NCI-H2227 (cell line): ENCODE measurements at regions not wholly inside any gene's neighbourhood (a gene's known extent, or its start where the extent isn't known, plus 50 kb on each side); places are given as distances from the start of the nearest gene placed in this dataset.
"Not testable (repeated sequence)": the region's sequence is repeated elsewhere in the genome, so short reads cannot be mapped to it uniquely, and the experiment has no call there.

Experiments
- DNase-seq: peaks from one replicate; lab custom pipeline; 2025; ENCODE audit not compliant: unreplicated experiment; lab: John Stamatoyannopoulos, UW

DNA sequence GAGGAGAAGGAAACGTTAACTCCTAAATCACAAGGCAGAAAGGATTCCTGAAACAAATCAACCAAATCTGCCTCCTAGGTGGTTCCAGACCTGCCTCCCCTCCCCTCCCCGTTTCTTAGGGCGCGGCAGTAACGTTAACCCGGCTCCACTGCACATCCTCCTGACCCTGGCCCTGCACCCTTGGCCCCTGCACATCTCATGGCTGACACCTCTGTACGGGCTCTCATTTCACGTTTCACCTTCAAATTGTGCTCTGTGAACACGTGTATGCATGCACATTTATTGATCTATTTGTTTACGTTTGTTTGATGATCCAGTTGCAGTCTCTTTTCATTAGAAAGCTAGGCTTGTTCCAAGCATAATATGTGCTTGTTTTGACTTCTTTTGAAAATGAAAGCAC is 358.1 kb downstream of the ADGRD1 start:
- no peak for DNase-seq

DNA sequence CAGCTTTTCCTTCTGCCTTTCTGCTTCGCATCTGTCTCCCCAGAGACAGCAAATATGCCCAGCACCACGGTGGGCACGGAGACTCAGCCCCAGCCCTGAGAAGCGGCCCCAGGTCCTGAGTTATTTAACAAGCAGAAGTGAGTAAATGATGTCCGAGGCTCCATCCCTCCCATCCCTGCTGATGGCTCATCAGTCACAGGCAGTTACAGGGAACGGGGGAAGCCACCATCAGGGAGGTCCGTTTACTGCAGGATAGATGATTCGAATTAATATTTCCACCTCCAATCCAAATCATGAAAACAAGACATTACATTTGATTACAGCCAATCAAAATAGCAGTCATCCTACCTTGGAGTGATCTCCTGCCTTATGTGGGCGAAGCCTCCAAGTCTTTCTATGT is 358.7 kb downstream of the ADGRD1 start:
- not testable (repeated sequence) for DNase-seq

DNA sequence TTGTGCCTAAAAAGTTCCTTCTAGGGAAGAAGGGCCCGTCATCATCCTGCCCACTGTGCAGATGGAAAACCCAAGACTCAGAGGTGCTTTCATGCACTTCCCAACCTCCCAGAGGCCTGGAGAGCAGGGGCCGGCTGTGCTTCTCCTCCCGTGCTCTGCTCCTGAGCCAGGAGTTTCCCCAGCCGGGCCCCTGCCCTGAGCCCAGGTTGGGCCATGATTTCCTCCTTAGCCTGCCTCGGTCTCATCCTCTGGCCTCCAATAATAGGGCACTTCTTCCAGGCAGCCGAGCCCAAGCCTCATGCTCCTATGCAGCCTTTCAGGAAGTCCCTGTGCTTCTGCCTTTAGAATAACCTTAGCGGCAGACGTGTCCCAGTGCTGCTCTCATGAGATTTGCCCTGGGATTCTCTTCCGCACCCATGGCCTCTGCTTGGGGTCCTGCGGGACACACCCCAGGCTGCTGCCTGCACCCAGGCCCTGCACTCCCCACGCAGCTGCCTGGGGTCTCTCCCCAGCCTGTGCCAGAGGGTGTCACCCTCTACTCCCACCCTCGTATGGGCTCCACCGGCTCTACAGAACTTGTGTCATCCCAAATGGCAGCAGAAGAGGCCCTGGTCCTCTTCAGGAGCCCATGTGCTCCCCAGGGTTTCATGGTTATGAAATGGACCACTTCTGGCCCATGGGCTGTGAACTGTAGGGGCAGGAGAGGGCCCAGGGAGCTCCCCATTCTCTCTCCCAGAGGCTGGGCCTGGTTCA is 359.3 kb downstream of the ADGRD1 start:
- no peak for DNase-seq

DNA sequence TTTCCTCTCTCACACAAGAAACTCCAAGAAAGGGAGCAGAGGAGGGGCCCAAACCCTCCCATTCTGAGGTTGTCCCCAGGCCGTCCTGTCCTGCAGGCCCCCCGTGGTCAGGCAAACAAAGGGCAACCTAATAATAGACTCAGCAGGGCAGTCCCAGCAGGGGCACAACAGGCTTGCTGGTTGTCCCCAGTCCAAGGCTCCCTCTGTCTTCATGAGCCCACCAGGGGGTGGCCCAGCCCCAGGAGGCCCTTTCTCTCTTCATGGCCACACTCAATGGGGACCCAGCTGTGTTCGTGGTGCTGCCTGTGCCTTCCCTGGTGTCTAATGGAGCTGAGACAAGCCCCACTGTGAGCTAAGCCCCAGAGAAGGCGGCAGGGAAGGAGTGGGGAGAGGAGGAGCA is 359.9 kb downstream of the ADGRD1 start:
- DNase-seq: no peak

- DNase-seq: no peak
Observed at GRCh38 chr12:131314524-131315090, 360.9 kb downstream of the ADGRD1 start.

GRCh38 chr12:131315601-131316000 is 361.9 kb downstream of the ADGRD1 start:
- no peak for DNase-seq

- no peak for DNase-seq
Observed at GRCh38 chr12:131316388-131316787, 362.7 kb downstream of the ADGRD1 start.

DNA sequence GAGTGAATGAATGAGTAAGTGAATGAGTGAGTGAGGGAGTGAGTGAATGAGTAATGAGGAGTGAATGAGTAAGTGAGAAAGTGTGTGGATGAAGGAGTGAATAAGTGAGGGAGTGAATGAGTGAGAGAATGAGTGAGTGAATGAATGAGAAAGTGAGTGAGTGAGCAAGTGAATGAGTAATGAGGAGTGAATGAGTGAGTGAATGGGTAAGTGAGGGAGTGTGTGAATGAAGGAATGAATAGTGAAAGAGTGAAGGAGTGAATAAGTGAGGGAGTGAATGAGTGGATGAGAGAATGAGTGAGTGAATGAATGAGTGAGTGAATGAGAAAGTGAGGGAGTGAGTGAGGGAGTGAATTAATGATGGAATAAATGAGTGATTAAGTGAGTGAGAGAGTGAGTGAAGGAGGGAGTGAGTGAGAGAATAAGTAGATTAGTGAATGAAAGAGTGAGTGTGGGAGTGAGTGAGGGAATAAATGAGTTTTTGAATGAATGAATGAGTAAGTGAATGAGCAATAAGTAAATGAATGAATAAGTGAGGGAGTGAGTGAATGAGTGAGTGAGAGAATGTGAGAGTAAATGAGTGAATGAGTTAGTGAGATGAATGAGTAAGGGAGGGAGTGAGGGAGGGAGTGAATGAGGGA is 364.5 kb downstream of the ADGRD1 start:
- no peak for DNase-seq

DNA sequence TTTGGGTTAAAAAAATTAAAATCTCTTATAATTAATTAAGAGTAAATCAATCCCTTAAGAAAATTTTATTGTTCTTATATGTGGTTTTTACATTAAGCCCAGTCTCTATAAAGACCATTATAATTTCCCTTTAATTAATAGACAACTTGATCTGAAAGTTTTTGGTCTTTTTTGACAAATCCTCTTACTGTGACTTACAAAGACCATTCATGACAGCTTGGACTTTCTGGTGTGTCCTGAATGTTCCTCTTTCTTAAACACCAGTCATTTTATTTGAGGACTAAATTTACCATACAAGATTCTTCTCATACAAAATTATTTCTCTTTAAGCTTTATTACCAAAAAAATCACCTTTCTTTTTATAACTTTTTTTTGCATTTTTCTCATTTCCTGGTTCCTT is 368.3 kb downstream of the ADGRD1 start:
- no peak for DNase-seq

GRCh38 chr12:131322460-131322859 is 368.8 kb downstream of the ADGRD1 start:
- DNase-seq: not testable (repeated sequence)

DNA sequence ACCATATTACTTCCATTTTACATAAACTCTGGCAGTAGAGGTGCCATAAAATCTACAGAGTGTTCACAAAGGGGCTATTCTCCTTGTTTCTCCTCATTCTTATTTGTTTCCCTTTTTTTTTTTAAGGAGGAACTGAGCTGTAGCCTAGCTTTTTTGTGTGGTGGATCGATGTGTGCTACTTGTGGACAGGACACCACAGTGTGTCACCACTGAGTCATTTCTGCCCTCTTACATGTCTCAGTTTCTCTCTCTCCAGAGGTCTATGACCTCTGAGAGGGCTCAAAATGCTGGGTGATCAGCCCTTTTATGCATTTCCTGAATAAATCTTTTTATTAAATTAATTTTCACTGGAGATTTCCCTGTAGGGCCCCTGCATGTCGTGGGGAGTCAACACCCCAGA is 370.2 kb downstream of the ADGRD1 start:
- DNase-seq: no peak

GRCh38 chr12:131327521-131328488 is 374.1 kb downstream of the ADGRD1 start:
- DNase-seq: no peak

DNA sequence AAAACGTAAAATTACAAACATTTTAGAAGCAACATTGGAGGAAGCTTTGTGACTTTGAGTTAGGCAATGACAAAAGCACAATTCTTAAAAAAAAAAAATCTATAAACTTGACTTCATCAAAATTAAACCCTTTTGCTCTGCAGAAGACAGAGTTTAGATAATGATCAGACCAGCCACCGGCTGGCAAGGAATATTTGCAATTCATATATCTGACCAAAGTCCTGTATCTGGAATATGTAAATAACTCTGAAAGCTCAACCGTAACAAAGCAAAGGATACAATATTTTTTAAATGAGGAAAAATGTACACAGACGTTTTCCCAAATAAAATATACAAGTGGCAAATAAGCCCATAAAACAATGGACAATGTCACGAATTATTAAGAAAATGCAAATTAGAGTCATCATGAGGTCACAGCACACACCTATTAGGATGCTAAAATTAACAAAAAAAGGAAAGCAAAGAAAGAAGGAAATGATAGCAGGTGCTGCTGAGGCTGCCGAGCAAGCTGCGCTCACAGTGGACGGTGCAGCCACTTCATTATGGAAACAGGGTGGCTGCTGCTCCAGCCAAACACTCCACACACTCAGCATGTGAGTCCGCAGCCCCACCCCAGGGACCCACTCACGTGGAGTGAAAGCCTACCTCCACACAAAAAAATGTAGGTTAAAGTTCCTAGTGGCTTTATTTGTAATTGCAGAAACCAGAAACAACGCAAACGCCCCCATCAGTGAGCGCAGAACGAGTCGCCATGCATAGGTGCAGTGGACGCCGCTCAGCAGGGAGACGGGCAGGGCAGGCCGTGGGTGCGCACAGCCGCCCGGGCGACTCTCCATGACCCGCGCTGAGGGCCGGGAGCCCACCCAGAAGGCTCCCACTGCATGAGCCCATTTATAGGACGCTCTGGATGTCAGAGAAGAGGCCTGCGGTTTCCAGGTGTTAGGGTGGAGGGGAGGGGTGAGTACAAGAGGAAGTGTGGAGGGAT is 375.4 kb downstream of the ADGRD1 start:
- DNase-seq: not testable (repeated sequence)

DNA sequence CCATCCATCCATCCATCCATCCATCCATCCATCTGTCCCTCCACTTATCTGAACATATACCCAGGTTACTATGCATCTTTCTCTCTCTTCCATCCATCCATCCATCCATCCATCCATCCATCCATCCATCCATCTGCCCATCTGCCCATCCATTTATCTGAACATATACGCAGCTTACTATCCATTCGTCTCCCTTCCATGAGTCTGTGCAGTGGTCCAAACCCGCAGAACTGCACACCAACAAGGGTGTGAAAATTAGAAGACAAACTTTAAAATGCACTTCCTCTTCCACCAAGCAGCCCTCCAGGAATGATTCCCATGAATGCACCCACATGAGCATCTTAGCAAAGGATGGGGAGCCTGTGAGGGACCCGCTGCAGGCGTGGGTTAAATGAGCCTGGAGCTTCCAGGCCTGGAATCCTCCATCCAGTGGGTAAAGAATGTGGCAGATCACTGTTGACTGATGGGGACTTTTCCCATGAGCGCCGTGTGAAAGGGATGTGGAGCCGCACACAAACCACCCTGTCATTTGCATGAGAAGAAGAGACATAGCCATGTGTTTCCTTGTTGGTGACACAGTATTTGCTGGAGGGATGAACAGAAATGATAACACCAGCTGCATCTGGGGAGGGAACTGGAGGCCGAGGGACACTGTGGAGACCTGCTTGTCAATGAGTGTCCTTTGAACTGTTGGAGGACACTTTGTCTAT is 376.6 kb downstream of the ADGRD1 start:
- DNase-seq: no peak

GRCh38 chr12:131331148-131331750 is 377.5 kb downstream of the ADGRD1 start:
- no peak for DNase-seq

- DNase-seq: no peak
Observed at GRCh38 chr12:131332224-131332623, 378.5 kb downstream of the ADGRD1 start.

DNA sequence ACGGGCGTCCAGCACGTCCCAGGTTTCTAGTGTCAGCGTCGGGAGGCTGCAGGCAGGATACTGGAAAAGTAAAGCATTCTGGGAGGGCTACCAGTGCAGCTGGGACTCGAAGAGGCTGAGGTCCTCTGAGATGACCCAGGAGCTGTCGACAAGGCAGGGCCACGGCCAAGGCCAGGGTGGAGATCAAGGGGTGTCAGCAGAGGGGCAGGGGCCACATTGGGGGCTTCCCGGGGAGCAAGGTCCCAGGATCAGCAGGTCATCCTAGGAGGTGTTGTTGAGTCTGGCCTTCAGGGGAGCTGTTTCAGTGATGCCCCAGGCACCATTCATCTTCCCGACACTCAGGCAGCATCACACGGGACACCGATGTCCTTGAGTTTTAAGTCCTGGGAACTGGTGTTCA is 377.8 kb upstream of the SFSWAP start:
- DNase-seq: no peak

DNA sequence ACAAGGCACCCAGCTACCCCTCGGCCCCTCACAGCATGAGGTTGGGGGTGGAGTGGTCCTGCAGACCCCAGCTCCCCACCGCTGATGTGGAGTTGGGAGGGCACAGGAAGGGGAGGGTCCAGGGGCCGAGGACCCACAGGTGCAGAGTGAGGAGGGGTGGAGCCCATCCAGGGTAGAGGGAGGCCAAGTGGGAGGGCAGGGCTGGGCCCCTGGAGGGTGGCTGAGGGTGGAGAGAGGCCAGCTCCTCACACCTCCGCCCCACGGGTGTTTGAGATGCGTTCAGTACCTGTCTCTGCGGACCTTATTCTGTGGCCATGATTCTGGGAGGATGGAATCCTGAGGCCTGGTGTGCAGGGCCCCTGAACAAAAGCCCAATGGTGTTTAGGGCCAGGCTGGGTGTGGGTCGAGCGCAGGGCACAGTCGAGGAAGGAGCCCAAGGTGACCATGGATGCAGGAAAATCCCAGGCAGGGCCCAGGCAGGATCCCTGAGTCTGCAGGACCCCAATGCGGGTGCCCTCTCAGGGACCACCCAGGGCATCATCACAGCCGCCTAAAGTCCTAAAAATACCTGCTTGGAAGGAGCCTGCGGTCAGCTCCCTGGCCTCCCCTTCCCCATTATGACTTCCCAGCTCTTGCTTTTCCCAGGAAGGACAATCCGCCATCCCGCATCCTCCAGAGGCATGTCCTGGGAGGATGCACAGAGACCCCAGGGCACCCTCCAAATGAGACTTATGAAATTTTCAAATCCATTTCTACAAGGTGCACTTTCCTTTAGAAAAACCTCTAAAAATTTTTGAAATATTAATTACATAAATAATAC is 377.1 kb upstream of the SFSWAP start:
- DNase-seq: no peak
